ENCODE measurements at regions not wholly inside any gene's neighbourhood (a gene's known extent, or its start where the extent isn't known, plus 50 kb on each side); places are given as distances from the start of the nearest gene placed in this dataset.

GRCh38 chr2:6080932-6081753 lies 389.0 kb downstream of the SOX11 start:
- Histone ChIP-seq H3K4me2 (peak overlapping the region; percentile 53), H3K4me3 (peak overlapping the region; percentile 26; the same call in 1 of the 2 replicates), H3F3A (ENCODE audit: insufficient read depth, low read depth) (no peaks in the 10 kb centered on the region)

DNA sequence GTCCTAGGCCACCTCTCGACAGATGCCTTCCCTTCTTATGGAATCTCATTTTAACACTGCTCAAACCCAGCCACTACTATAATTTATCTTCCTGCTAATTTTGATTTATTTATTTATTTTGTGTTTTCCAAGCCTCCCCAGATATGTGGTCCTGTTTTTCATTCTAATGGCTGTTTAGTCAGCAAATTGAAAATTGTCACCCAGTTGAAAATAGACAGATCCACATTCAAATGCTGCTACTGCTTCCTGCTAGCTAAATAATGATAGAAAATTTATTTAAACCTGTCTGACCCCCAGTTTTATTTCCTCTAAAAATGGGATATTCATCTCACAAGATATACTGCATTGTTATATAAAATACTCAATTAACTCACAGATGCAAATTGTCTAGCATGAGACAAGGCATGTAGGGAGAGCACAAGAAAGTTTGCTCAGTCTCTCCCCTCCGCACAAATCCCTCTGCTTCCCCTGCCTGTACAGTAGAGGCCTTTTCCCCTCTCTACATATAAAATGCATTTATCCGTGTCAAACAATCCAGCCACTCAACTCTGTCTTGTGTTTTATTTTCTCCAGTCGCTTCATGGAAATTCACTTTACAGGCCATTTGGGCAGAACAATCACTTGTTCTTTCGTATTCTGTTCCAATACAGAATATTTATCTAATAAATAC lies 389.9 kb downstream of the SOX11 start:
- Histone ChIP-seq H3K36me3 (ENCODE audit: low read depth) (no peaks in the 10 kb centered on the region), H4K20me1 (ENCODE audit: insufficient read depth) (no peaks in the 10 kb centered on the region), H3K27me3 (ENCODE audit: insufficient read depth, low read depth) (peaks cover 19% of the 10 kb centered on the region), H3K9me3 (ENCODE audit: insufficient read depth, low read depth) (no peaks in the 10 kb centered on the region), H3K9me2 (ENCODE audit: insufficient read depth) (no peaks in the 10 kb centered on the region; the same call in 1 of the 2 replicates), H3F3A (ENCODE audit: insufficient read depth, low read depth) (no peaks in the 10 kb centered on the region), H3K27ac (no peak overlapping the region), H3K4me3 (peak overlapping the region; percentile 26; the same call in 1 of the 2 replicates), H3K79me2 (ENCODE audit: low read depth) (no peaks in the 10 kb centered on the region), H2AFZ (no peak overlapping the region), H3K4me2 (peak overlapping the region; percentile 53), H3K4me1 (replicated peaks; ENCODE audit: insufficient read depth) (no peaks in the 10 kb centered on the region)
- CTCF ChIA-PET, result interaction anchor here (0.6 kb wide), 1 partner anchor 657 kb away, joined by 3 read pairs; no protein-coding TSS in a partner anchor
- intact Hi-C loops (cut with micrococcal nuclease; ENCODE audit: unreplicated experiment), result no loop called here
- no peak for TF ChIP-seq EZH2 (IDR thresholded peaks at IDR 0.05; ENCODE audit: low read depth)
- TF ChIP-seq, protein P1, sequence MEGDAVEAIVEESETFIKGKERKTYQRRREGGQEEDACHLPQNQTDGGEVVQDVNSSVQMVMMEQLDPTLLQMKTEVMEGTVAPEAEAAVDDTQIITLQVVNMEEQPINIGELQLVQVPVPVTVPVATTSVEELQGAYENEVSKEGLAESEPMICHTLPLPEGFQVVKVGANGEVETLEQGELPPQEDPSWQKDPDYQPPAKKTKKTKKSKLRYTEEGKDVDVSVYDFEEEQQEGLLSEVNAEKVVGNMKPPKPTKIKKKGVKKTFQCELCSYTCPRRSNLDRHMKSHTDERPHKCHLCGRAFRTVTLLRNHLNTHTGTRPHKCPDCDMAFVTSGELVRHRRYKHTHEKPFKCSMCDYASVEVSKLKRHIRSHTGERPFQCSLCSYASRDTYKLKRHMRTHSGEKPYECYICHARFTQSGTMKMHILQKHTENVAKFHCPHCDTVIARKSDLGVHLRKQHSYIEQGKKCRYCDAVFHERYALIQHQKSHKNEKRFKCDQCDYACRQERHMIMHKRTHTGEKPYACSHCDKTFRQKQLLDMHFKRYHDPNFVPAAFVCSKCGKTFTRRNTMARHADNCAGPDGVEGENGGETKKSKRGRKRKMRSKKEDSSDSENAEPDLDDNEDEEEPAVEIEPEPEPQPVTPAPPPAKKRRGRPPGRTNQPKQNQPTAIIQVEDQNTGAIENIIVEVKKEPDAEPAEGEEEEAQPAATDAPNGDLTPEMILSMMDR (conservative IDR thresholded peaks at IDR 0.05), result no peak
- no peak for DNase-seq
- POLR2A ChIA-PET (ENCODE audit: unreplicated experiment), result no interaction called here
- no TSS peak for BruUV-seq (replicated peaks)

More at GRCh38 chr2:6080932-6081753, 389.0 kb downstream of the SOX11 start:
- no TSS peak for BruUV-seq (replicated peaks)
- Histone ChIP-seq H3K27ac (no peak overlapping the region), H2AFZ (peak overlapping the region; percentile 64), H3K9me3 (ENCODE audit: insufficient read depth, low read depth) (no peaks in the 10 kb centered on the region), H3K36me3 (ENCODE audit: low read depth) (no peaks in the 10 kb centered on the region), H3K27me3 (ENCODE audit: insufficient read depth, low read depth) (peaks cover 19% of the 10 kb centered on the region), H3K9me2 (ENCODE audit: insufficient read depth) (no peaks in the 10 kb centered on the region; the same call in 1 of the 2 replicates), H3K4me1 (replicated peaks; ENCODE audit: insufficient read depth) (no peaks in the 10 kb centered on the region), H3K79me2 (ENCODE audit: low read depth) (no peaks in the 10 kb centered on the region), H4K20me1 (ENCODE audit: insufficient read depth) (no peaks in the 10 kb centered on the region)
- DNase-seq, result no peak
- ChIA-PET CTCF (interaction anchor here (0.6 kb wide), 1 partner anchor 658 kb away, joined by 3 read pairs; no protein-coding TSS in a partner anchor), POLR2A (ENCODE audit: unreplicated experiment) (no interaction called here)
- TF ChIP-seq, protein P1 (conservative IDR thresholded peaks at IDR 0.05), result no peak
- TF ChIP-seq EZH2 (IDR thresholded peaks at IDR 0.05; ENCODE audit: low read depth), result no peak
- intact Hi-C loops (cut with micrococcal nuclease; ENCODE audit: unreplicated experiment), result no loop called here

- H3F3A ChIP-seq (ENCODE audit: insufficient read depth, low read depth), result no peaks in the 10 kb centered on the region
- no peak overlapping the region for H3K27ac ChIP-seq
- TF ChIP-seq, protein P1 (conservative IDR thresholded peaks at IDR 0.05), result no peak
- TF ChIP-seq EZH2 (IDR thresholded peaks at IDR 0.05; ENCODE audit: low read depth), result no peak
- no peaks in the 10 kb centered on the region for H3K4me1 ChIP-seq (replicated peaks; ENCODE audit: insufficient read depth)
- H3K79me2 ChIP-seq (ENCODE audit: low read depth), result no peaks in the 10 kb centered on the region
- intact Hi-C loops (cut with micrococcal nuclease; ENCODE audit: unreplicated experiment), result no loop called here
- H4K20me1 ChIP-seq (ENCODE audit: insufficient read depth), result no peaks in the 10 kb centered on the region
- no peaks in the 10 kb centered on the region for H3K36me3 ChIP-seq (ENCODE audit: low read depth)
- no peaks in the 10 kb centered on the region; the same call in 1 of the 2 replicates for H3K9me2 ChIP-seq (ENCODE audit: insufficient read depth)
- peaks cover 15% of the 10 kb centered on the region for H3K27me3 ChIP-seq (ENCODE audit: insufficient read depth, low read depth)
- H3K4me2 ChIP-seq, result no peak overlapping the region
- no peak overlapping the region for H2AFZ ChIP-seq
- DNase-seq, result no peak
- ChIA-PET CTCF (no interaction called here), POLR2A (ENCODE audit: unreplicated experiment) (no interaction called here)
- no peaks in the 10 kb centered on the region for H3K9me3 ChIP-seq (ENCODE audit: insufficient read depth, low read depth)
- no peak overlapping the region for H3K4me3 ChIP-seq
- no TSS peak for BruUV-seq (replicated peaks)
Observed at GRCh38 chr2:6082625-6083018, 390.4 kb downstream of the SOX11 start.

Data from PC-9 (cell line).